CD4-positive, alpha-beta memory T cell (primary cell): ENCODE measurements at regions not wholly inside any gene's neighbourhood (a gene's known extent, or its start where the extent isn't known, plus 50 kb on each side); places are given as distances from the start of the nearest gene placed in this dataset.
"Not testable (repeated sequence)": the region's sequence is repeated elsewhere in the genome, so short reads cannot be mapped to it uniquely, and the experiment has no call there.

Experiments
- CTCF ChIA-PET: fragments of 350-600 bp; sonication (Branson Sonifier 250); formaldehyde crosslinking; loops from one replicate; lab custom pipeline; 2021; ENCODE audit warnings: inconsistent platforms; ENCODE audit not compliant: partially characterized antibody; lab: Charles Lee
- POLR2A ChIA-PET: fragments of 350-600 bp; sonication (Branson Sonifier 250); formaldehyde crosslinking; loops from one replicate; lab custom pipeline; 2021; ENCODE audit not compliant: partially characterized antibody; lab: Charles Lee
- DNase-seq, 5 donors: peaks; one replicate each; pipeline versions ENCODE4 v3.0.0 to v3.0.0-alpha.2; 2020 to 2022; ENCODE audit warnings: mixed read lengths in 1 of 5
- H3K27ac ChIP-seq: one replicate; pipeline ENCODE4 v1.7.0; 2013; ENCODE audit warnings: low read depth, low read length
- H3K27me3 ChIP-seq: 2 replicates; pipeline ENCODE4 v1.7.0; 2013; ENCODE audit warnings: mild to moderate bottlenecking, low read length, moderate library complexity; ENCODE audit not compliant: insufficient read depth
- H3K36me3 ChIP-seq: 2 replicates; pipeline ENCODE4 v1.7.0; 2013; ENCODE audit warnings: mild to moderate bottlenecking, low read length, moderate library complexity; ENCODE audit not compliant: insufficient read depth
- H3K4me1 ChIP-seq: 2 replicates; pipeline ENCODE4 v1.7.0; 2013; ENCODE audit warnings: mild to moderate bottlenecking, low read length, moderate library complexity; ENCODE audit not compliant: insufficient read depth
- H3K4me3 ChIP-seq, 2 donors: one replicate each; pipeline ENCODE4 v1.7.0; 2013; ENCODE audit warnings: low read length in 2 of 2, mild to moderate bottlenecking in 1 of 2
- H3K9me3 ChIP-seq, 2 donors: one replicate each; pipeline ENCODE4 v1.7.0; 2013; ENCODE audit warnings: low read length in 2 of 2, control low read depth in 1 of 2; ENCODE audit not compliant: control insufficient read depth in 1 of 2
- H3K27ac Mint-ChIP-seq, 7 donors: one replicate each; pipeline ENCODE4 v1.8.0; 2020 to 2021; ENCODE audit warnings: mixed read lengths in 7 of 7, mild to moderate bottlenecking in 6 of 7, inconsistent platforms in 3 of 7, moderate library complexity in 3 of 7
- H3K27me3 Mint-ChIP-seq, 2 donors: one replicate each; pipeline ENCODE4 v1.8.0; 2020 to 2021; ENCODE audit warnings: mixed read lengths in 2 of 2
- H3K36me3 Mint-ChIP-seq, 2 donors: one replicate each; pipeline ENCODE4 v1.8.0; 2020 to 2021; ENCODE audit warnings: mixed read lengths in 2 of 2, inconsistent platforms in 1 of 2, mild to moderate bottlenecking in 1 of 2
- H3K4me1 Mint-ChIP-seq, 4 donors: one replicate each; pipeline ENCODE4 v1.8.0; 2020 to 2021; ENCODE audit warnings: mixed read lengths in 4 of 4, mild to moderate bottlenecking in 1 of 4
- H3K4me3 Mint-ChIP-seq, 8 donors: one replicate each; pipeline ENCODE4 v1.8.0; 2020 to 2021; ENCODE audit warnings: mixed read lengths in 8 of 8, mild to moderate bottlenecking in 7 of 8, moderate library complexity in 6 of 8, inconsistent platforms in 3 of 8
- H3K9me3 Mint-ChIP-seq, 8 donors: one replicate each; pipeline ENCODE4 v1.8.0; 2020 to 2021; ENCODE audit warnings: mixed read lengths in 8 of 8, mild to moderate bottlenecking in 5 of 8, inconsistent platforms in 3 of 8, moderate library complexity in 1 of 8
- intact Hi-C: fragments of 100-400 bp; cut with micrococcal nuclease; formaldehyde crosslinking; loops from one replicate; pipeline ENCODE4 v1.15.1; 2023

GRCh38 chr1:206403612-206404307 is 66.5 kb upstream of the IKBKE start:
- H3K27ac Mint-ChIP-seq, DNase-seq, H3K36me3 Mint-ChIP-seq, H3K4me1 ChIP-seq, H3K4me3 ChIP-seq, H3K27me3 Mint-ChIP-seq, POLR2A ChIA-PET, H3K9me3 Mint-ChIP-seq, H3K27ac ChIP-seq, CTCF ChIA-PET, H3K4me3 Mint-ChIP-seq, H3K27me3 ChIP-seq, intact Hi-C loops, H3K9me3 ChIP-seq, H3K4me1 Mint-ChIP-seq, H3K36me3 ChIP-seq: not testable (repeated sequence)

- H3K4me1 Mint-ChIP-seq, H3K4me3 Mint-ChIP-seq, H3K27ac Mint-ChIP-seq, H3K27ac ChIP-seq, H3K27me3 Mint-ChIP-seq, H3K4me1 ChIP-seq, H3K4me3 ChIP-seq, H3K36me3 Mint-ChIP-seq, DNase-seq, H3K36me3 ChIP-seq, POLR2A ChIA-PET, H3K27me3 ChIP-seq, H3K9me3 ChIP-seq, intact Hi-C loops, CTCF ChIA-PET, H3K9me3 Mint-ChIP-seq: not testable (repeated sequence)
These were observed 65.8 kb upstream of the IKBKE start for GRCh38 chr1:206404309-206405027.

GRCh38 chr1:206405282-206405681 is 65.0 kb upstream of the IKBKE start:
- H3K9me3 Mint-ChIP-seq, POLR2A ChIA-PET, H3K27ac ChIP-seq, DNase-seq, H3K27me3 ChIP-seq, H3K27me3 Mint-ChIP-seq, H3K4me3 ChIP-seq, H3K36me3 ChIP-seq, CTCF ChIA-PET, H3K4me3 Mint-ChIP-seq, H3K27ac Mint-ChIP-seq, H3K9me3 ChIP-seq, intact Hi-C loops, H3K36me3 Mint-ChIP-seq, H3K4me1 ChIP-seq, H3K4me1 Mint-ChIP-seq: not testable (repeated sequence)

GRCh38 chr1:206408371-206409288 is 61.6 kb upstream of the IKBKE start:
- H3K36me3 ChIP-seq, POLR2A ChIA-PET, H3K9me3 ChIP-seq, CTCF ChIA-PET, H3K4me3 ChIP-seq, H3K27me3 Mint-ChIP-seq, H3K9me3 Mint-ChIP-seq, H3K4me1 Mint-ChIP-seq, DNase-seq, H3K4me1 ChIP-seq, H3K27ac ChIP-seq, H3K27me3 ChIP-seq, H3K27ac Mint-ChIP-seq, intact Hi-C loops, H3K4me3 Mint-ChIP-seq, H3K36me3 Mint-ChIP-seq: not testable (repeated sequence)

- H3K9me3 ChIP-seq = no peaks in the 10 kb centered on the region
- H3K4me1 ChIP-seq = no peaks in the 10 kb centered on the region
- intact Hi-C loops = no loop called here
- H3K36me3 ChIP-seq = no peaks in the 10 kb centered on the region
- peaks cover 10 to 15% of the 10 kb centered on the region in 2 donors for H3K36me3 Mint-ChIP-seq
- DNase-seq = no peak
- no peak overlapping the region for H3K27ac ChIP-seq
- H3K4me3 ChIP-seq = no peak overlapping the region
- no peak overlapping the region for H3K27ac Mint-ChIP-seq
- ChIA-PET POLR2A (no interaction called here), CTCF (no interaction called here)
- no peaks in the 10 kb centered on the region for H3K27me3 Mint-ChIP-seq
- H3K9me3 Mint-ChIP-seq = no peaks in the 10 kb centered on the region
- no peaks in the 10 kb centered on the region for H3K27me3 ChIP-seq
- H3K4me3 Mint-ChIP-seq = no peak overlapping the region
- H3K4me1 Mint-ChIP-seq = no peaks in the 10 kb centered on the region
These were observed 59.0 kb upstream of the IKBKE start for GRCh38 chr1:206411321-206411720.

- no peak overlapping the region for H3K27ac ChIP-seq
- no peaks in the 10 kb centered on the region for H3K9me3 ChIP-seq
- no peak overlapping the region for H3K27ac Mint-ChIP-seq
- no peak overlapping the region for H3K4me3 ChIP-seq
- no peaks in the 10 kb centered on the region for H3K27me3 ChIP-seq
- ChIA-PET CTCF (no interaction called here), POLR2A (no interaction called here)
- no peak overlapping the region for H3K4me3 Mint-ChIP-seq
- intact Hi-C loops = no loop called here
- H3K27me3 Mint-ChIP-seq = no peaks in the 10 kb centered on the region
- no peak for DNase-seq
- no peaks in the 10 kb centered on the region for H3K4me1 ChIP-seq
- H3K9me3 Mint-ChIP-seq = no peaks in the 10 kb centered on the region
- H3K36me3 ChIP-seq = peaks cover 3% of the 10 kb centered on the region
- peaks cover 23 to 40% of the 10 kb centered on the region in 2 donors for H3K36me3 Mint-ChIP-seq
- H3K4me1 Mint-ChIP-seq = no peaks in the 10 kb centered on the region
These were observed 54.3 kb upstream of the IKBKE start for GRCh38 chr1:206415942-206416341.
